Stimulated activated CD8-positive, alpha-beta memory T cell treated with anti-CD3 and anti-CD28 coated beads, Interleukin-12 subunit alpha, Interleukin-12 subunit beta, amount 100 ng/mL, for 24 hours (primary cell): ENCODE measurements at regions not wholly inside any gene's neighbourhood (a gene's known extent, or its start where the extent isn't known, plus 50 kb on each side); places are given as distances from the start of the nearest gene placed in this dataset.
"Not testable (repeated sequence)": the region's sequence is repeated elsewhere in the genome, so short reads cannot be mapped to it uniquely, and the experiment has no call there.

Source experiments
- DNase-seq: peaks from one replicate; pipeline ENCODE4 v3.0.0-alpha.2; 2020; ENCODE audit errors: extremely low read depth

DNA sequence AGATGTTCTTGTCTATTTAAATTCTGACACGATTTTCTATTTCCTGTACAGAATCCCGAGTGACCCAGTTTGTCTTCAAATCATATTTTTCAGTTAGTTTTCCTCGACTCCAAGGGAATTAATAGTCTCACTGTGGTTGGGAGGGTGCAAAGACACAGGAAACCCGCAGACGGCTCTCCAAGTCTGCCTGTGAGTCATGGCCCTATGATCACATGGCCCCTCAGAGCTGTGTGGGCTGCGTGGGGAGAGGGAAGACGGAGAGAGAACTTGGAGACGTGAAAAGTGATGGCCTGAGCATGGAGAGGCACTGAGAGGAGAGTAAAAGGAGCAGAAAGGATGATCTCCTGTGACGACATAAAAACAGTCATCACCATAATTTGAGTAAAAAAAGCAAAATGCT is 989.9 kb downstream of the DCDC2C start:
- DNase-seq = no peak

GRCh38 chr2:4695281-4695861 is 992.0 kb downstream of the DCDC2C start:
- no peak for DNase-seq

DNA sequence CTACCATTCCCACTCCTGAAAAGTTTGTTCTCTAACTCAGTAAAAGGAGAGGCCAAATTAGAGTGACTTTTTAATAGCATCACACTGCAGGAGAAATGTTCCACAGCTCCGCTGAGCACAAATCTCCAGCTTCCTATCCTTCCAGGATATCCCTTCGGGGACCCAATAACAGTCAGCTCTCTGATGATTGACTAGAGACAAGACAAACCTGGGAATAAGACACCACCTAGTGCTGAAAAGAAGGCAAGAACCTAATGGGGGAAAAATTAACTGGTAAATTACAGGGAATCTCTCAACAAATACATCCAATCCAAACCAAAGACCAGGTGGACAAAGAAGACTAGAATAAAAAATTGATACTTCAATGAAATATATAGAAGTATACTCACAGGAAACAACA is 977.1 kb upstream of the SOX11 start:
- no peak for DNase-seq

GRCh38 chr2:4718777-4719176 is 973.4 kb upstream of the SOX11 start:
- DNase-seq = no peak

GRCh38 chr2:4725618-4726017 is 966.6 kb upstream of the SOX11 start:
- no peak for DNase-seq

- DNase-seq = no peak
Observed at GRCh38 chr2:4732560-4732959, 959.6 kb upstream of the SOX11 start.

GRCh38 chr2:4745056-4745991 is 946.9 kb upstream of the SOX11 start:
- no peak for DNase-seq

GRCh38 chr2:4753721-4754120 is 938.5 kb upstream of the SOX11 start:
- no peak for DNase-seq

- DNase-seq = no peak
Observed at GRCh38 chr2:4762951-4763376, 929.2 kb upstream of the SOX11 start.

DNA sequence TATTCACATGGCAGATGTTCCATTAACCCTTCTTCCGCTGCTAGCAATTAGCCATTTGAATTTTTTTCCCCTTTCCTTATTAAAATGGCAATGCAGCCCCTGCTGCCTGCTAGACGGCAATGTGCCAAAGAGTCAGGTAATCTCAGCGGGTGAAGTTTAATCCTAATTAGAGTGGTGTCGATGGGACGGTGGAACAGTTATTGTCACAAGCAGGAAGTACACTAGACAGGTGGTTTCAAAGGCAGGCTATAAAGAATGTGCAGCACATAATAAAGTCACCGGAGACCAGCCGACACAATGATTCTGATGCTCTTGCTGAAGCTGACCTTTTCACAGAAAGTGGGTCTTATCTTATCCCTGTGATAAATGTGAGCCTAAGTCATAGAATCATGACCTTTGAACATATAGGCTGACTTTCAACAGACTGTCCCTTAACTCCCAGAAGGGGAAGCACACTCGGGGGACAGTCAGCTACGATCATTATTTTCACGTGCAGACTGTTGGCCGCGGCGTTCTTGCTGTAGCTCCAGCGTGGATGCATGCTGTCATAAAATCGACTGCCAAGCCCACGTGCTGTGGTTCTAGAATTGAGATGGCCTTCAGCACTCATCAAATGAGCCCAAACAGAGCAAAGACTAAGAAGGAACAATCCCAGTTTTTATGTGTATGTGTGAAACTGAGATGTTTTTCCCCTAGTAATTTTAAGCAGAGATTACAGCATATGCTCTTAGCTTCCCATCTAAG is 926.2 kb upstream of the SOX11 start:
- no peak for DNase-seq

DNA sequence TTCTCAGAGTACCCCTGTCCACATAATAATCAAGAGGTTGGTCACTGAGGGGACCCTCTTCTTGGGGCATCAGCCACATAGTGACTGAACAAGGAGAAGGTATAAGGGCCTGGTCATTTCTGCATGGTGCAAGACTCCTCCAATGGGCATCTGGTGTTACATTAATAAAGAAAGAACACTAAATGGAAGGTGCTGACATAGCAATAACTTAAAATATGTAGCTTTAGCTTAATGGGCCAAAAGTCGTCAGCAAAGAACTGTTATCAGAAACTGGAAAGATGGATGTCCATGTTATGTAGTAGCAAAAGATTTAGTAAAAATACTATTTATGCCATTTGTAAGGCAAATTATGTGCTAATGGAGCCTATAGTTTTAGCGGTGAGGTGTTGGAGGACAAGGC is 916.5 kb upstream of the SOX11 start:
- no peak for DNase-seq

DNA sequence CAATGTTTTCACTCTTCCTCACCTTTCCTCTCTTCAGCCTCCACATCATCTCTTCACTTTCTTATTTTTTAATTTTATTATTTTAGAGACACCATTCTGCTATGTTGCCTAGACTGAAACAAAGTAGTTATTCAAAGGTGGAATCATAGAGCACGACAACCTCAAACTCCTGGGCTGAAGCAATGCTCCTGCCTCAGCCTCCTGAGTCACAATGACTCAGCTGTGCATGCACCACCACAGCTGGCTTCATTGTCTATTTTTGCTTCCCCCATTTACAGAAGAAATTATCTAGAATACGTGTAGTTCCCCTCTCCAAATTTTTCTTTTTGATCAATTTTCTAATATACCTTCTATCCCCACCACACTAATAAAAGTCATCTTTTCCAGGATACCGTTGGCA is 911.5 kb upstream of the SOX11 start:
- DNase-seq = no peak

GRCh38 chr2:4782647-4783046 is 909.5 kb upstream of the SOX11 start:
- DNase-seq = no peak

GRCh38 chr2:4791488-4791887 is 900.7 kb upstream of the SOX11 start:
- DNase-seq = no peak

GRCh38 chr2:4792126-4792525 is 900.1 kb upstream of the SOX11 start:
- DNase-seq = no peak

- no peak for DNase-seq
Observed at GRCh38 chr2:4803396-4803795, 888.8 kb upstream of the SOX11 start.

DNA sequence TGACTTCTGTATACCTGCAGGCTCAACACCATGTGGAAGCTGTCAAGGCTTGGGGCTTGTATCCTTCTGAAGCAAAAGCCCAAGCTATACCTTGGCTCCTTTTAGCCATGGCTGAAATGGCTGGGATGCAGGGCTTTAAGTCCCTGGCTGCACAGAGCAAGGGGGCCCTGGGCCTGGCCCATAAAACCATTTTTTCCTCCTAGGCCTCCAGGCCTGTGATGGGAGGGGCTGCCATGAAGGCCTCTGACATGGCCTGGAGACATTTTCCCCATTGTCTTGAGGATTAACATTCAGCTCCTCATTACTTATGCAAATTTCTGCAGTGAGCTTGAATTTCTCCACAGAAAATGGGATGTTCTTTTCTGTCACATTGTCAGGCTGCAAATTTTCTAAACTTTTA is 878.0 kb upstream of the SOX11 start:
- DNase-seq = not testable (repeated sequence)

- DNase-seq = no peak
Observed at GRCh38 chr2:4827836-4828235, 864.3 kb upstream of the SOX11 start.

DNA sequence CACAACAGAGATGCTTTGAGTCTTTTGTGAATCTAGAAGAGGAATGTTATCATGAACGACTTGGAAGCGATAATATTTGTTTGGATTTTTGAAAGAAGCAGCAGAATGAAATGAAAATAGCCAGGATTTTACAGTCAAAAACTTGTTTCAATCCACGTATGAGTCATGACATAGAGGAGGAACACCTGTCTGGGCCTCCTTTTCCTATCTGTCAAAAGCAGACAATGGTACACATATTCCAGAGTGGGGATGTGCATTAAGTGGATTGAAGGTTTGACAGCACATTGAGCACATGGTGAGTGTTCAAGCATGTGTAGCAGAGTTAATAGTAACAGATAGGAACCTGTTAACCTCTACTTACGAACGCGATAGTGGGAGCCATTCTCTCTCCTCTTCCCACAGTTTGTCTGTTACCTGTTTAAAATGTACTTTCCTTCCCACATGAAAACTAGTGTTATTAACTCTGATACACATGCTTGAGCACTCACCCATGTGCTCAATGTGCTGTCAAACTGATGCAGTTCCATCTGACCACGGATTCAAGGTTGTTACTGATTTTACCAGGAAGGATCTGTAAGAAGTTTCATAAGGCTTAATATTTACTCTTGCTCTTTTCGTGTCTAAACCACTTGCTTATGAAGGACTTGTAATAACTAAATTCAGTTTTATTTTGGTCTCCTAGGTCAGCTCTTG is 863.4 kb upstream of the SOX11 start:
- DNase-seq = no peak

DNA sequence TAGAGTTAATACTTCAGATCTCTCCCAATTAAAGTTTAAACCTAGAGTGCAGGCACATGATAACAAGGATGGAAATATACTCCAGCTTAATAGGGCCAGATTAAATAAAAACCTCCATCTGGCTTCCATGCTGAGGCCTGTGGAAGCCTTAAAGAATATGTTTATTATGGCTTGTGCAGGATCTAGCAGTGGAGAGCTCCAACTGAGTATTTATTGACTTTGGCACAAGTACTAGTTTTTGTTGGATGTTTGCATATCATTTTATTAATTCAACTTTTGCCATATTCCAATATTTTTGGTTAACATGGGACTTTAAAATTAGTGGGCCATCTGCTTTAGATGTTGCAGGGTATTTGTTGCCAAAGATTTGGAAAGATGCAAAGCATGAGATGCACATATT is 860.4 kb upstream of the SOX11 start:
- DNase-seq = no peak

- DNase-seq = no peak
Observed at GRCh38 chr2:4832642-4833041, 859.5 kb upstream of the SOX11 start.

GRCh38 chr2:4838626-4839025 is 853.6 kb upstream of the SOX11 start:
- no peak for DNase-seq
